D721Med (cell line): ENCODE measurements at regions not wholly inside any gene's neighbourhood (a gene's known extent, or its start where the extent isn't known, plus 50 kb on each side); places are given as distances from the start of the nearest gene placed in this dataset.

Experiments
- DNase-seq: peaks from one replicate; pipeline ENCODE4 v3.0.0; 2011; ENCODE audit warnings: low spot score; ENCODE audit not compliant: insufficient read length
- FAIRE-seq: peaks from 2 replicates; lab custom pipeline; 2011; peaks lifted over from hg19 to GRCh38; lab: Jason Lieb, UNC
- TF ChIP-seq, protein P1 (sequence below): IDR thresholded peaks from 2 replicates; pipeline ENCODE4 v1.5.1; 2012; ENCODE audit warnings: mild to moderate bottlenecking, control low read depth; ENCODE audit not compliant: insufficient read depth; ENCODE audit errors: missing control alignments

DNA sequence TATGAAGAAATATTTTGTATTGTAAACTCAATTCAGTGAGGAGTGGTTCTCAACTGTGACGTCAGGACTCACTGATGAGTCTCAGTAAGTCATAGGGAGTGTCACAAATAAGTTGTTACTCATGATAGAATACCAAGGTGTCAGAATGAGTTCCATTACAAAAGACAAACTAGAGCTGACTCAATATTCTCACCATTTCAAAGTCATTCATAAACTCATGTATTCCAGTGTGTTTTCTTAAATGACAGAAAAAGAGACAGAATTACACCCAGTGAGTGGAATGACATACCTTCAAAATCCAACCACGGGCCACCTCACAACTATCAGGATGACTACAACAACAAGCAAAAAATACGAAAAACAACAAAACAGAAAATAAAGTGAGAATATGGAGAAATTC lies 321.5 kb downstream of the ENC1 start:
- no peak for FAIRE-seq
- DNase-seq = no peak
- TF ChIP-seq, protein P1, sequence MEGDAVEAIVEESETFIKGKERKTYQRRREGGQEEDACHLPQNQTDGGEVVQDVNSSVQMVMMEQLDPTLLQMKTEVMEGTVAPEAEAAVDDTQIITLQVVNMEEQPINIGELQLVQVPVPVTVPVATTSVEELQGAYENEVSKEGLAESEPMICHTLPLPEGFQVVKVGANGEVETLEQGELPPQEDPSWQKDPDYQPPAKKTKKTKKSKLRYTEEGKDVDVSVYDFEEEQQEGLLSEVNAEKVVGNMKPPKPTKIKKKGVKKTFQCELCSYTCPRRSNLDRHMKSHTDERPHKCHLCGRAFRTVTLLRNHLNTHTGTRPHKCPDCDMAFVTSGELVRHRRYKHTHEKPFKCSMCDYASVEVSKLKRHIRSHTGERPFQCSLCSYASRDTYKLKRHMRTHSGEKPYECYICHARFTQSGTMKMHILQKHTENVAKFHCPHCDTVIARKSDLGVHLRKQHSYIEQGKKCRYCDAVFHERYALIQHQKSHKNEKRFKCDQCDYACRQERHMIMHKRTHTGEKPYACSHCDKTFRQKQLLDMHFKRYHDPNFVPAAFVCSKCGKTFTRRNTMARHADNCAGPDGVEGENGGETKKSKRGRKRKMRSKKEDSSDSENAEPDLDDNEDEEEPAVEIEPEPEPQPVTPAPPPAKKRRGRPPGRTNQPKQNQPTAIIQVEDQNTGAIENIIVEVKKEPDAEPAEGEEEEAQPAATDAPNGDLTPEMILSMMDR = no peak

DNA sequence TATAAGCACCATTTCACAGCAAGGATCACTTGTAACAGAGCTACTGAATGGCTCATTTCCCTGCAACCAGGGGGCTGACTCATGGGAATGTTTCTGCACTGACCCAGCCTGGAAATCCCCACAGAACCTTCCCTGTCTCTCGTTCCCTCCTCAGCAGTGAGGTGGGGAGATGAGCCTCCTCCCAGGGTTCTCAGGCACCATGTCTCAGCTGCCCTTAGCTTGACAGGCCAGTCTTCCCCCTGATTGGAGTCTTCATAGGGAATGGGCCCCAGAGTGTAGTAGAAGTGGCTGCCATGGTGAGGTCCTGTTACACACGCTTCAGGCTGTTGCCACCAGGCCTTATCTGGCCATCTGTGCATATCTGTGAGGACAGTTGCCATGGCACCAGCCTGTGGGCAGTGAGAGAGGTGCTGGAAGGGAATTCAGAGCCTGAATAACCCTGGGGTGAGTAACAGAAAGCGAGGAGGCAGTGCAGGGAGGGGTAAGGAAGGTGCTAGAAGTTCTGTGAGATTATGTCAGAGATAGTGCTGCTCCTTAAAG lies 324.4 kb downstream of the ENC1 start:
- DNase-seq = no peak
- TF ChIP-seq, protein P1 = no peak
- FAIRE-seq = no peak

DNA sequence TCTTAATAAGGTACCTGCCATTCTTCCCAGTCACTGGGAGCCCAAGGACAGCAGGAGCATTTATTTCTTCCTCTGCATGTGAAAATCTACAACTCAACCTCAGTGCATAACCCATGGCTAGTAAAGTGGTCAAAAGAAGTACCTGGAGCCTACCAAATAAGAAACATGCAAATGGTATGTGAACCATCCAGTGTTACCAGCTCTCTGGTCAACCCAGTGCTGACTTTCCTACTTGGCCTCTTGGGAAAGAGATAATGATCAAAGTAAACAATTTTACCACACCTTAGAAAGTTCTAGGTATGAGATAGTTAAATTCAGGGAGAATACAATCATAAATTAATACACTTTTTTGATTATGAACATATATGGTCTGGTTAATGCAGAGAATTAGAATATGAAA lies 325.6 kb downstream of the ENC1 start:
- DNase-seq (no peak), FAIRE-seq (no peak)
- TF ChIP-seq, protein P1 = no peak

DNA sequence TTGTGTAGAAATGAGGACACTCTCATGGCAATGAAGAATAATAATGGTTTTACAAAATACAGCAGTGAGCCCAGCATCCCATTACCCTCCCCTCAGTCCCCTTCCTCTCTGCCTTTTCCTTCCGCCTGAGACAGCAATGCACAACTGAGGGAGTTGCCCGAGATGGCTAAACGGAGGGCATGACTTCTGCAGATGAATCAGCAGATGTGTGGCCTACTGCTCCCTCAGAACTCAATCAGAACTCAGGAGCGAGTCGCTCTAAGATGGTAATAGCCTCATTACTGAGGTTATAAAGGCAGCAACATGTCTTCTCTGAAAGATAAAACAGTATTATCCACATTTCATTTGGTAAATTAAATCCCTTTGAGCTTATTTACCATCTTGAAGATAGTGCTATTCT lies 326.6 kb downstream of the ENC1 start:
- FAIRE-seq = no peak
- TF ChIP-seq, protein P1 = no peak

DNA sequence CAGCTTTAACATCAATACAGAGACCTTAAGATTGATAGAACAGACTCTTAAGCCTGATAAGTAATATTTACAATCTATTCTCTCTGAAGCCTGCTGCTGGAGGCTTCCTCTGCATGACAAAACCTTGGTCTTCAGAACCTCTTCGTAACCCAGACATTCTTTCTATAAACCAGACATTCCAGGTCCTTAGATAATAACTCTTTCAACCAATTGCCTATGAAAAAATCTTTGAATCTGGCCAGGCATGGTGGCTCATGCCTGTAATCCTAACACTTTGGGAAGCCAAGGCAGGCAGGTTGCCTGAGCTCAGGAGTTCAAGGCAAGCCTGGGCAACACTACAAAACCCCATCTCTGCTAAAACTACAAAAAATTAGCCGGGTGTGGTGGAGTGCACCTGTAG lies 327.8 kb downstream of the ENC1 start:
- no peak for FAIRE-seq
- no peak for DNase-seq
- TF ChIP-seq, protein P1 = no peak

More for the DNA sequence above, 326.6 kb downstream of the ENC1 start:
- DNase-seq = no peak

DNA sequence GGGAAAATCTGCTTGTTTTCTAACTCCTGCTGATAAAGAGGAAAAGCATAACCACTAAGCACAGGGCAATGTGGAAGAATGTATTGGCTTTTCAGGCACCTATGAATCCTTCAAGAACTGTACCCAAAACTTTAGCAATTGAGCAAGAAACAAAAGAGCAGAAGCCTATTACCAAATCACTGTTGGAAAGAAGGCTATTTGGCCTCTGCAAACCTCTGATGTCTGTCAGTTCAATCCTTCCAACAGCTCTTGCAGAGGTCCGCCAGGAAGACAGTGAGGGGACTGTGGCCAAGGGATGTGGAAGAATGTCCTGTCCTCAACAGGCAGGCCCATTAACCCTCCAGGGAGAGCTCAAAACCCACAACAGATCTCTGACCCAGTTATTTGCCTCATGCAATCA lies 328.6 kb downstream of the ENC1 start:
- no peak for DNase-seq
- no peak for FAIRE-seq
- TF ChIP-seq, protein P1 = no peak

DNA sequence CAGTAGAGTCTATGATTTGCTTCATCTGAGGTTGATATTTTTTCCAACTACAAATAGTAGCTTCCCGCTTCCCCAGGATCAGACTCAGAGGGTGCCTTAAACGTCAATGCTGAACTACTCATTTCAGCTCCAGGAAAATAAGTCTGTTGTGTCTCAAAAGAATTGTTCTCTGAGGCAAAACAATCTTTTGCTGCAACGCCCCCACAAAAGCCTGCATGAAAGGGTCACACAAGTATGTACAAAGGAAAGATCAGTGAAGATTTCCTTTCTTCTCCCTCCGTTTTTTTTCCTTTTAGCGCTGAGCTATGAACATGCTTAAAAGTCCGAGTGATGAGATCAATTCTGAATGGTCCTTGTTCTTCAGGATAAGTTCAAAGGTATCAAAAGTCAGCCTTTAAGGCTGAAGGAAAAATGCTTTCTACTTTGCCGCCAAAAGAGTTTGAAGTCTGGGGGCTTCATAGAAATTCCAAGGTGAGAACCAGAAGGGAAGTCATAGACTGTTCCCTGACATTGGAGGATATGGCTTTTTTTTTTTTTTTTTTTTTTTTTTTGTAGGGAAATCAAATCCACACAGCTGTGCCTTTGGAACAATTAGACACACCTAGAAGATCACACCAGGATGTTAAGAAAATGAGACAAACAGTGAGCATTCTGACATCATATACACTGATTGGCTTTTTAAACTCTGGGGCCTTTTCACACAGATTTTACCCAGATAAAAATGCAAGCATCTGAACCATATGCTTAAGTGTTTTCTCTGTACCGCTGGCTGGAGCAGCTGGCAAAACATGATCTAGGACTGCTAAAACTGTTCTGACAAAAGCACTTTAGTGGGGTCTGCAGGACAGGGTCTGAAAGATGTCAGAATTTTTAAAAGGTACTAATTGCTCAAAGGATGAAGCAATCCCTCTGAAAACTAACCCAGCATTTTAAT lies 329.3 kb downstream of the ENC1 start:
- TF ChIP-seq, protein P1 = no peak
- FAIRE-seq = no peak
- no peak for DNase-seq
